DND-41 (cell line): ENCODE measurements at regions not wholly inside any gene's neighbourhood (a gene's known extent, or its start where the extent isn't known, plus 50 kb on each side); places are given as distances from the start of the nearest gene placed in this dataset.

Source experiments
- ATAC-seq: fragments of 200-7000 bp; cut with Tn5 transposase; 3 replicates; pipeline ENCODE4 v1.9.1; 2021; ENCODE audit warnings: low read depth; ENCODE audit not compliant: insufficient read depth
- DNase-seq: peaks from one replicate; pipeline ENCODE4 v3.0.0-alpha.2; 2020
- H2AFZ ChIP-seq: 2 replicates; pipeline ENCODE4 v1.6.0; 2012; ENCODE audit warnings: low read depth, low read length
- H3K27ac ChIP-seq: 2 replicates; pipeline ENCODE4 v1.5.1; 2012; ENCODE audit warnings: low read length, inconsistent platforms
- H3K27me3 ChIP-seq: fragments of 200-600 bp; sonication (generic); 2 replicates; pipeline ENCODE4 v1.6.0; 2012; ENCODE audit warnings: low read length, mild to moderate bottlenecking, inconsistent platforms; ENCODE audit not compliant: insufficient read depth, poor library complexity
- H3K36me3 ChIP-seq: 2 replicates; pipeline ENCODE4 v1.5.1; 2012; ENCODE audit warnings: low read length, inconsistent platforms; ENCODE audit not compliant: insufficient read depth
- H3K4me1 ChIP-seq: 2 replicates; pipeline ENCODE4 v1.5.1; 2012; ENCODE audit warnings: mild to moderate bottlenecking, low read length; ENCODE audit not compliant: insufficient read depth
- H3K4me2 ChIP-seq: 2 replicates; pipeline ENCODE4 v1.6.0; 2012; ENCODE audit warnings: mild to moderate bottlenecking, moderate library complexity, low read length, inconsistent platforms; ENCODE audit not compliant: insufficient read depth
- H3K4me3 ChIP-seq, 2 experiments: fragments of 200-600 bp in 1 of 2; shearing (Covaris generic) in 1 of 2; 2 replicates each; pipeline ENCODE4 v1.5.1; 2012 to 2016; ENCODE audit warnings: inconsistent platforms in 2 of 2, low read length in 2 of 2, mild to moderate bottlenecking in 2 of 2, low read depth in 1 of 2, moderate library complexity in 1 of 2
- H3K79me2 ChIP-seq: 2 replicates; pipeline ENCODE4 v1.6.0; 2012; ENCODE audit warnings: low read length, inconsistent platforms; ENCODE audit not compliant: insufficient read depth
- H3K9ac ChIP-seq: 2 replicates; pipeline ENCODE4 v1.6.0; 2012; ENCODE audit warnings: low read depth, mild to moderate bottlenecking, inconsistent platforms, low read length, moderate library complexity
- H3K9me3 ChIP-seq: 2 replicates; pipeline ENCODE4 v1.5.1; 2012; ENCODE audit warnings: low read length, moderate library complexity, mild to moderate bottlenecking, inconsistent platforms; ENCODE audit not compliant: insufficient read depth, severe bottlenecking
- H4K20me1 ChIP-seq: 2 replicates; pipeline ENCODE4 v1.6.0; 2012; ENCODE audit warnings: low read length; ENCODE audit not compliant: insufficient read depth
- EZH2 ChIP-seq: IDR thresholded peaks from 3 replicates; pipeline ENCODE4 v1.6.1; 2012; ENCODE audit warnings: borderline replicate concordance, low read depth, mild to moderate bottlenecking, moderate library complexity, low read length, inconsistent platforms; ENCODE audit not compliant: severe bottlenecking
- TF ChIP-seq, protein P1 (sequence below): IDR thresholded peaks from 2 replicates; pipeline ENCODE4 v1.5.1; 2012; ENCODE audit warnings: borderline replicate concordance, low read length, moderate library complexity, mild to moderate bottlenecking; ENCODE audit not compliant: poor library complexity, severe bottlenecking; ENCODE audit errors: extremely low read depth

DNA sequence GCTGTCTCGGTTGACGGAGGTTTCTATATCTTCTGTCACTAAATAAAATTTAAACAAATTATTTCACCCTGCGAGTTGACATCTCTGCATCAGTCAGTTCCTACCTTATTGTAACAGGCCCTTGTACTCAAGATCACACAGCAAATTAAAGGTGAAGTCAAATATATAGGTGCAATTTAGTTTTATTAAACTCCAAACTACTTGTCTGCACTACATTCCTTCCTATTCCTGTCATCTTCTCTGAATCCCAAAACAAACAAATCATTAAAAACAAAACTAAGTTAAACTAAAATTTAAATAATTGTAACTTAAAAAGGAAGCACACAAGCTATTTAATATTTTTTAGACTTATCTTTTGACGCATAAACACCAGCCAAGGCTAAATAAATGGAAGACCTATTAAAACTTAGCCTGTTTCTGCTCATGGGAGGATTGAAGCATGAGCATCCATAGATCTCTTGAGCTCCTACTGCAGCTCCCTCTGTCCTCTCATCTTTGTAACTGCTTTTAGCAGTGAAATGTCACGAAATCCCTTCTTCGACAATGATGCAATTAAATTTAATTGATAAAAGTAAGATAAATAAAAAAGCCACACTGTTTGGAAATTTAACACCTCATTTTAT lies 1152.3 kb upstream of the GJE1 start:
- no peaks in the 10 kb centered on the region for H3K79me2 ChIP-seq
- ATAC-seq (no peak), DNase-seq (no peak)
- H3K36me3 ChIP-seq: no peaks in the 10 kb centered on the region
- H3K9me3 ChIP-seq: no peaks in the 10 kb centered on the region
- no peaks in the 10 kb centered on the region for H4K20me1 ChIP-seq
- H2AFZ ChIP-seq: no peak overlapping the region
- no peak for TF ChIP-seq EZH2
- TF ChIP-seq, protein P1, sequence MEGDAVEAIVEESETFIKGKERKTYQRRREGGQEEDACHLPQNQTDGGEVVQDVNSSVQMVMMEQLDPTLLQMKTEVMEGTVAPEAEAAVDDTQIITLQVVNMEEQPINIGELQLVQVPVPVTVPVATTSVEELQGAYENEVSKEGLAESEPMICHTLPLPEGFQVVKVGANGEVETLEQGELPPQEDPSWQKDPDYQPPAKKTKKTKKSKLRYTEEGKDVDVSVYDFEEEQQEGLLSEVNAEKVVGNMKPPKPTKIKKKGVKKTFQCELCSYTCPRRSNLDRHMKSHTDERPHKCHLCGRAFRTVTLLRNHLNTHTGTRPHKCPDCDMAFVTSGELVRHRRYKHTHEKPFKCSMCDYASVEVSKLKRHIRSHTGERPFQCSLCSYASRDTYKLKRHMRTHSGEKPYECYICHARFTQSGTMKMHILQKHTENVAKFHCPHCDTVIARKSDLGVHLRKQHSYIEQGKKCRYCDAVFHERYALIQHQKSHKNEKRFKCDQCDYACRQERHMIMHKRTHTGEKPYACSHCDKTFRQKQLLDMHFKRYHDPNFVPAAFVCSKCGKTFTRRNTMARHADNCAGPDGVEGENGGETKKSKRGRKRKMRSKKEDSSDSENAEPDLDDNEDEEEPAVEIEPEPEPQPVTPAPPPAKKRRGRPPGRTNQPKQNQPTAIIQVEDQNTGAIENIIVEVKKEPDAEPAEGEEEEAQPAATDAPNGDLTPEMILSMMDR: no peak
- H3K27ac ChIP-seq: no peak overlapping the region
- H3K4me1 ChIP-seq: no peaks in the 10 kb centered on the region
- no peak overlapping the region for H3K4me2 ChIP-seq
- H3K27me3 ChIP-seq: no peaks in the 10 kb centered on the region
- no peak overlapping the region for H3K4me3 ChIP-seq
- no peak overlapping the region for H3K9ac ChIP-seq

DNA sequence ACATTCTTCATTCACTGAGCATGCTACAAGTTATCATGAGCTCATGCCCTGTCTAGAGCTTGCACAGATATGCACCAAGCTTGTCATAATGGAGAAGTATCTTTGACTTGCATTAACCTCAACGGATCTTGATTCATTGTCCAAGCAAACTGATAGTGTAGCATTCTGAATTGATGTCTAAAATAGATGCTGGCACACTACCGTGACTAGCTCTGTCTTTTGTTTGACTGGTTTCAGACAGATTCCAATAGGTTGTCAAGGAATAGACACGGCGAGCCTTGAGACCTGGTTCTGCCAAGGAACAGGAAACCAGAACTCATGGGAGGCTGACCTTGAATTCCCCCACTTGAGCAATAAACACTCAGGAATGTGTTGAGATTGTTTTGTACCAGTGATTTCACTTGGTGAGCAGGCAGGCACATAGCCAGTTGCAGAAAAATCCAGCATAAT lies 1153.1 kb upstream of the GJE1 start:
- Histone ChIP-seq H3K9me3 (no peaks in the 10 kb centered on the region), H3K4me2 (no peak overlapping the region), H3K4me1 (no peaks in the 10 kb centered on the region), H2AFZ (no peak overlapping the region), H3K4me3 (no peak overlapping the region), H3K9ac (no peak overlapping the region), H3K36me3 (no peaks in the 10 kb centered on the region), H3K27me3 (no peaks in the 10 kb centered on the region), H3K27ac (no peak overlapping the region), H4K20me1 (no peaks in the 10 kb centered on the region), H3K79me2 (no peaks in the 10 kb centered on the region)
- TF ChIP-seq, protein P1: no peak
- no peak for TF ChIP-seq EZH2
- DNase-seq (no peak), ATAC-seq (no peak)

DNA sequence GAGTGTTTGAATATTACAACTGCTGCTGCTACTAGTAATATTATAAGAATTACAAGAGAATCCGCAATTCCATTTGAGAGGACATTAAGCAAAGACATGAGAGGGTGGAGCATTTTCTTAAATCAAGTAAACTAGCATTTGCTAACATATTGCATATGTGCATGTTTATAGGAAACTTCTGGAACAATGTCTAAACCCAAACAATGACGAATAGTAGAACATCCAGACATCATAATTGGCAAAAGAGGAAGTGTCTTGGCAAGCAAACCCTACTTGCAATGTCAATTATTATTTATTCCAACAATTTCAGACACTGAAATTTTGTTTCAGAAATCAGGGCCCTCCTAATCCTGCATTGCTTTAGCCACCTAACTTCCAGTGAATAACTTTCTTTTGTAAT lies 1155.3 kb upstream of the GJE1 start:
- TF ChIP-seq EZH2: no peak
- Histone ChIP-seq H3K36me3 (no peaks in the 10 kb centered on the region), H4K20me1 (no peaks in the 10 kb centered on the region), H3K27ac (no peak overlapping the region), H3K9me3 (no peaks in the 10 kb centered on the region), H2AFZ (no peak overlapping the region), H3K27me3 (no peaks in the 10 kb centered on the region), H3K9ac (no peak overlapping the region), H3K4me2 (no peak overlapping the region), H3K79me2 (no peaks in the 10 kb centered on the region), H3K4me1 (no peaks in the 10 kb centered on the region), H3K4me3 (no peak overlapping the region)
- no peak for DNase-seq
- no peak for ATAC-seq

DNA sequence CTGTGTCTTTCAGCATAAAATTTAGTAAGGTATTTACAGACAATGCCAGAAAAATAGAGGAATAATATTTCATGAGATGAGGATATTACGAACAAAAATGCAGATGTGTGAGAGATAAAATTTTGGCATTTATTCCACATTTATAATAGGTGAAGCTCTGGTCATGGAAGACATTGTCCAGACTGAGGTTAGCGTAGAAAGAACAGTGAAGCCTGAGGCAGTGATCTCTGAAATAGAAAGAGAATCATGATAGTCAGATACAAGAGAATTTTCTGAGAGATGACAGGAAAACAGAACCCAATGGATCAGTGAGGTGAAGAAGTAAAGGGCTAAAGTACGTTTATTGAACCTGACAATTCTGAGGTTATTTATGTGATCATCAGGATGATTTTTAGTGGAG lies 1155.9 kb upstream of the GJE1 start:
- no peak overlapping the region for H2AFZ ChIP-seq
- no peak for TF ChIP-seq EZH2
- TF ChIP-seq, protein P1: no peak
- no peaks in the 10 kb centered on the region for H4K20me1 ChIP-seq
- no peak overlapping the region for H3K9ac ChIP-seq
- H3K4me2 ChIP-seq: no peak overlapping the region
- ATAC-seq: no peak
- H3K27ac ChIP-seq: no peak overlapping the region
- H3K4me1 ChIP-seq: no peaks in the 10 kb centered on the region
- H3K36me3 ChIP-seq: no peaks in the 10 kb centered on the region
- DNase-seq: no peak
- no peaks in the 10 kb centered on the region for H3K9me3 ChIP-seq
- H3K79me2 ChIP-seq: no peaks in the 10 kb centered on the region
- H3K27me3 ChIP-seq: no peaks in the 10 kb centered on the region
- no peak overlapping the region for H3K4me3 ChIP-seq
